Ovary (tissue), 7 donors: ENCODE measurements at regions not wholly inside any gene's neighbourhood (a gene's known extent, or its start where the extent isn't known, plus 50 kb on each side); places are given as distances from the start of the nearest gene placed in this dataset.

Experiments
- DNase-seq, 5 donors: peaks; one replicate each; pipeline ENCODE4 v3.0.0-alpha.2; 2019 to 2020
- H3K27ac ChIP-seq, 2 donors: fragments of 200-600 bp; one replicate each; pipeline versions ENCODE4 v1.5.1 to v1.8.0; 2019 to 2022
- H3K27me3 ChIP-seq: fragments of 200-600 bp; one replicate; pipeline ENCODE4 v1.8.0; 2022
- H3K36me3 ChIP-seq: fragments of 200-600 bp; sonication (generic); one replicate; pipeline ENCODE4 v1.5.1; 2019
- H3K4me1 ChIP-seq: one replicate; pipeline ENCODE4 v1.8.1; 2013; ENCODE audit warnings: mild to moderate bottlenecking, moderate library complexity; ENCODE audit not compliant: insufficient read depth
- H3K4me3 ChIP-seq: fragments of 200-600 bp; sonication (generic); one replicate; pipeline ENCODE4 v1.5.1; 2017
- H3K9me3 ChIP-seq, 2 donors: fragments of 200-600 bp in 1 of 2; sonication (generic) in 1 of 2; one replicate each; pipeline versions ENCODE4 v1.5.1 to v1.8.1; 2013 to 2019; ENCODE audit warnings: mild to moderate bottlenecking in 1 of 2, moderate library complexity in 1 of 2
- CTCF ChIP-seq, 3 donors: fragments of 450-650 bp in 2 of 3; fragments of 200-600 bp in 1 of 3; IDR thresholded peaks; one replicate each; pipeline versions ENCODE4 v1.5.1 to v1.8.0; 2016 to 2022; ENCODE audit warnings: antibody characterized with exemption in 3 of 3, mild to moderate bottlenecking in 1 of 3
- EP300 ChIP-seq: sonication (generic); formaldehyde crosslinking; IDR thresholded peaks from one replicate; pipeline ENCODE4 v1.6.1; 2017; ENCODE audit warnings: antibody characterized with exemption
- POLR2A ChIP-seq: fragments of 450-650 bp; IDR thresholded peaks from one replicate; pipeline ENCODE4 v1.6.1; 2017; ENCODE audit warnings: antibody characterized with exemption, mild to moderate bottlenecking, moderate library complexity
- whole genome bisulfite sequencing, 3 donors: extraction: QIAGEN DNeasy Blood & Tissue Kit in 1 of 3; methylation state at CpG; one replicate each; pipeline versions ENCODE4 v1.1.5 to v1.1.7; 2013 to 2017; 5-methylcytosine and 5-hydroxymethylcytosine counted together
- intact Hi-C, 4 donors: fragments of 100-400 bp; cut with DNase I; formaldehyde crosslinking; loops; one replicate each; pipeline versions ENCODE4 v1.11.0 to v1.15.1; 2022 to 2023
- donor health status: DM: no; HTN: no; CAD: no; lungs with moderate emphysema.
- donor health status: DM: no; HTN: no; CAD: no.
- donor health status: Bipolar disorder and iron deficiency.
- donor health status: DM: no; HTN: no; CAD: no.
- donor health status: DM: yes; HTN: yes; CAD: no.

DNA sequence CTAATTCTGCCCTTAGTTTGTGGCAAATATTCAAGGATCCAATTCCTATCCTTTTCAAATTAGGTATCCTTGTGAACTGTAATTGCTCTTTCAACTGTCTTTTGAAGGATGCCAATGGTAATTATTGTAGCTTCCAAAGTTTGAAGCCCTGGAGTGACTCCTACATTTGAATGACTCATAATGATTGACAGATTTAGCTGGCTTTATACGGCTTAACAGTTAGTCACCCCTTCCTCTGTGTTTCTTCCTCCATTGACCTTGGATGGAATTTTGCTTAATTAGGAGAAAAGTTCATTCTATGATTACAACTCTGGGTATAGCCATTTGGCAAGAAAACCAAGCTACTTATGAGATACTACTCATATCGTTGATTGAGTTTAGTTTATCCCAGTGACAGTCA lies 639.3 kb upstream of the KIRREL3 start:
- Histone ChIP-seq H3K27ac (no peak overlapping the region), H3K36me3 (no peaks in the 10 kb centered on the region), H3K4me3 (no peak overlapping the region), H3K9me3 (no peaks in the 10 kb centered on the region), H3K4me1 (no peaks in the 10 kb centered on the region), H3K27me3 (no peaks in the 10 kb centered on the region)
- WGBS, 3 donors, result 32 to 57% (median 37%) methylated on average over 2 of the region's 2 CpGs
- intact Hi-C loops, result no loop called here
- DNase-seq, result no peak
- TF ChIP-seq EP300, result no peak
- TF ChIP-seq CTCF (IDR thresholded peaks at IDR 0.05), result no peak
- no peak for TF ChIP-seq POLR2A

DNA sequence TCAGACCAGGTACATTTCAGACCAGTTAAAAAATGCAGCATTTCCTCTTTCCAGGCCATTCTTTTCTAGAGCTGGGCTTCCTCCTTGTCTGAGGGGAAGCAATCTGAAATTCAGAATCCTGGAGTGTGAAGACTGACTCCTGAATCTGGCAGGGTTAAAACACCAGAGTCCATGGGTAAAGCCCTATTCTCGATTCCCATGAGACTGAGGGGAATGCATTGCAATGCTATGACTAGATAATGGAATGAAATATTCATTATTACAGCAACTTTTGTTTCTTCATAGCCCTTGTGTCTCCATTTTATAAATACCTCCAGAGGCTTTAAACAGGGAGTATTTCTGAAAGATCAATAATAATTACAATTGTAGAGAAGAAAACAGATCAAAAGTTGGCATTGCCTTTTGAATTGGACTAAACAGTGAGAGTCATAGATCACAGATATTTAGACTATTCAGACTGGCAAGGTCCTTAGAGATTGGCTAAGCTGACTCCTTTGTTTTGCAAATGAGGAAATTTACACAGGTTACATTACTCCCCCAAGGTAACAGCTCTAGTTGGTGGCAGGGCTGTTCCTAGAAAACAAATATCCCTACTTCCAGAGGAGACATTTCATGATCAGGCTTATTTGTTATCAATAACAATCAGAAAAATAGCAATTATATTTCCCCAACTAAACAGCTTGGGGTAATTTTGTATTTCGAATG lies 632.6 kb upstream of the KIRREL3 start:
- Histone ChIP-seq H3K36me3 (no peaks in the 10 kb centered on the region), H3K9me3 (no peaks in the 10 kb centered on the region), H3K27me3 (no peaks in the 10 kb centered on the region), H3K27ac (no peak overlapping the region), H3K4me1 (no peaks in the 10 kb centered on the region), H3K4me3 (no peak overlapping the region)
- TF ChIP-seq CTCF (IDR thresholded peaks at IDR 0.05), result no peak
- no peak for TF ChIP-seq POLR2A
- no peak for TF ChIP-seq EP300
- intact Hi-C loops, result no loop called here
- WGBS, 3 donors, result 57 to 70% (median 59%) methylated on average over 2 of the region's 2 CpGs
- DNase-seq, result no peak

- intact Hi-C loops, result no loop called here
- no peak overlapping the region for H3K4me3 ChIP-seq
- no peak overlapping the region for H3K27ac ChIP-seq
- H3K36me3 ChIP-seq, result no peaks in the 10 kb centered on the region
- WGBS, 3 donors, result 79 to 89% (median 88%) methylated on average over 4 of the region's 4 CpGs
- no peaks in the 10 kb centered on the region for H3K27me3 ChIP-seq
- no peaks in the 10 kb centered on the region for H3K9me3 ChIP-seq
- DNase-seq, result no peak
- TF ChIP-seq EP300 (no peak), POLR2A (no peak), CTCF (IDR thresholded peaks at IDR 0.05) (no peak)
- H3K4me1 ChIP-seq, result no peaks in the 10 kb centered on the region
These were observed 632.0 kb upstream of the KIRREL3 start for GRCh38 chr11:127632546-127632945.

DNA sequence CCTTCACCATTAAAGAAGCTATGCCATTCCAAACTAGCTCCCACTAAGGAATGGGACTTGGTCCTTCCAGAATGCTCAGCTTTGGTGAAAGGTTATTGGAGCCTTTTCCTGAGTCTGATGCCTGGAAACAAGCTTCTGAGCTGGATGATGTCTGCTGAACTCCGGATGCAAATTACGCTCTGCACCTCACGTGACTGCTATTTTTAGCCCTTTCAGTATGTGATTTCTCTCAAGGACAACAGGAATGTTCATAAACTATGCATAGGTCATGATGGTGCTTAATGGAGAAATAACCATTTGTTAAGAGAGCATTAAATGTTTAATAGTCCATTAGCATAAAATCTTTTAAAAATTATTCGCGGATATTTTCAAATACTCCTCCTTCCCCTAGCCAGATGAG lies 631.4 kb upstream of the KIRREL3 start:
- TF ChIP-seq CTCF (IDR thresholded peaks at IDR 0.05) (no peak), EP300 (no peak), POLR2A (no peak)
- Histone ChIP-seq H3K4me1 (no peaks in the 10 kb centered on the region), H3K27me3 (no peaks in the 10 kb centered on the region), H3K27ac (no peak overlapping the region), H3K9me3 (no peaks in the 10 kb centered on the region), H3K4me3 (no peak overlapping the region), H3K36me3 (no peaks in the 10 kb centered on the region)
- no peak for DNase-seq
- intact Hi-C loops, result no loop called here
- 54 to 69% (median 67%) methylated on average over 5 of the region's 5 CpGs for WGBS, 3 donors
